ENCODE measurements at regions not wholly inside any gene's neighbourhood (a gene's known extent, or its start where the extent isn't known, plus 50 kb on each side); places are given as distances from the start of the nearest gene placed in this dataset.
"Not testable (repeated sequence)": the region's sequence is repeated elsewhere in the genome, so short reads cannot be mapped to it uniquely, and the experiment has no call there.

DNA sequence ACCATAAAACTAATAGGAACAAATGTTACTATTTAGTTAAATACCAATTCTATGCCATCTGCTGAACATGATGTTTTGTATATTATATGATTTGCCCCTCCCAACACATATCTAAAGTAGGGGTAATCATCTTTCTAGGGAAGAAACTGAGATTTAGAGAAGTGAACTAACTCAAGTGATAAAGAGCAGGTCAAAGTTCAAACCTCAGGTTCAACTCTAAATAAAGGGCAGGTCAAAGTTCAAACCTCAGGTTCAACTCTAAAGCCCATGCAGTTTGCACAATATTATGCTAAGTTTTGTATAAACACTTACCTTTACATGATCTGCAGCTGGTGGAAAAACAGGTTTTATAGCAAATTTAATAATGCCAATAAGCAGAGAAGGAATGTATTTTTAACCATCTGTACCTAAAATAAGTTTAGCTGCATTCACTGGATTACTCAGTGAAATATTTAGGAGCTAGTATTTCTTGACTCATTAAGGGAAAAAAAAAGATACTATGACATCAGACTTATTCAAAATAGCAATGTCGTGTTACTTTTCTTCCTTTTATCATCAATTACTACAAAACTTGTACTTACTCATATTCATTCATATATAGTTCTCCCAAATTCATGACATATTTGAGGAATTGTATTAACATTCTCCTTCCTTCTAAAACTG lies 1194.3 kb upstream of the CELF2 start:
- H3K27ac Mint-ChIP-seq (ENCODE audit: low read depth), result no peak overlapping the region
- H3K4me1 Mint-ChIP-seq, result no peaks in the 10 kb centered on the region
- H3K9me3 Mint-ChIP-seq, result peaks cover 6% of the 10 kb centered on the region
- ATAC-seq (replicated peaks; ENCODE audit: extremely low read depth, poor library complexity, severe bottlenecking) (no peak), DNase-seq (ENCODE audit: low spot score in 2 of 2) (no peak)
- H3K4me3 Mint-ChIP-seq, result no peak overlapping the region
- H3K27me3 Mint-ChIP-seq, result no peaks in the 10 kb centered on the region
- no peaks in the 10 kb centered on the region for H3K36me3 Mint-ChIP-seq (ENCODE audit: insufficient read depth)

DNA sequence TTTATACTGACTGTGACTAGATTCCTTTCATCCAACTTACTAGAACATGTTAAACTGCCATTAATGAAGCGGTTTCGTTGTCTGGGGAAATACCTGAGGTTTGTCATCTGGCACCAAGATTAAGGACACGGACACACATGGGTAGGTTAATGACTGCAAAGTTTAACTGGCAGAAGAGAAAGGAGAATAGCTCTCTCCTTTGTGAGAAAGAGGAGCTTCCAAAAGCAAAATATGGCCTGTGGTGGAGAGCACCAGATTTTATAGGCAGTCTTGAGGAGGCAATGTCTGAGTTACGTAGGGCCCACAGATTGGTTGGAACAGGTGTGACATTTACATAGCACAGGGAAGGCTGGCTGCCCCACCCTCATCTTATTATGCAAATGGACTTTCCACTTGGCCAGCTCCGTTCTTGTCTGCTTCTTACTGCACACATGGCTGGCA lies 1193.0 kb upstream of the CELF2 start:
- Mint-ChIP-seq H3K27ac (ENCODE audit: low read depth) (no peak overlapping the region), H3K27me3 (no peaks in the 10 kb centered on the region), H3K4me3 (no peak overlapping the region), H3K36me3 (ENCODE audit: insufficient read depth) (no peaks in the 10 kb centered on the region), H3K4me1 (no peaks in the 10 kb centered on the region), H3K9me3 (peaks cover 6% of the 10 kb centered on the region)
- ATAC-seq (replicated peaks; ENCODE audit: extremely low read depth, poor library complexity, severe bottlenecking) (no peak), DNase-seq (ENCODE audit: low spot score in 2 of 2) (no peak)

DNA sequence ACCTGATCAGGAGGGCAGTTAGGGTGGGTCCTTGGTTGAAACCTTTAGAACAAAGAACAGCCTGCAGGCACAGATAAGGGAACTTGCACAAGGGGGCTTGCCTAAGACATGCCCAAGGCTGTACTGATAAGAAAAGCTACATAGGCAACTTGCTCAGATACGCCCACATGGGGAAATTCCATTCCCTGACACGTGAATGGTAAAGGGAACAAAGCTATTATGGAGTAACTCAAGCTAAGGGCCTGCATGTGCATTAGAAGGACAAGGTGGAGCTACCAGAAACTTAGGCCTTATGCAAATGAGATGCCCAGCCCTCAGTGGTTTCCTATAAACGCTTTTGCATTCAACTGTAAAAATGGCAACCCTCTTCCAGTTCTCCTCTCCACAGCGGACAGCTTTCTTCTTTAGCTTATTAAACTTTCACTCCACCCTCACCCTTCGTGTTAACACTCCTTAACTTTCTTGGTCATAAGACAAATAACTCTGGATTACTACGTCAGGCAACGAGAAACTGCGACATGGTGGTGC lies 1192.1 kb upstream of the CELF2 start:
- Mint-ChIP-seq H3K27me3 (no peaks in the 10 kb centered on the region), H3K9me3 (peaks cover 6% of the 10 kb centered on the region), H3K36me3 (ENCODE audit: insufficient read depth) (no peaks in the 10 kb centered on the region), H3K4me3 (no peak overlapping the region), H3K4me1 (no peaks in the 10 kb centered on the region), H3K27ac (ENCODE audit: low read depth) (no peak overlapping the region)
- DNase-seq (ENCODE audit: low spot score in 2 of 2), result no peak
- ATAC-seq (replicated peaks; ENCODE audit: extremely low read depth, poor library complexity, severe bottlenecking), result no peak

DNA sequence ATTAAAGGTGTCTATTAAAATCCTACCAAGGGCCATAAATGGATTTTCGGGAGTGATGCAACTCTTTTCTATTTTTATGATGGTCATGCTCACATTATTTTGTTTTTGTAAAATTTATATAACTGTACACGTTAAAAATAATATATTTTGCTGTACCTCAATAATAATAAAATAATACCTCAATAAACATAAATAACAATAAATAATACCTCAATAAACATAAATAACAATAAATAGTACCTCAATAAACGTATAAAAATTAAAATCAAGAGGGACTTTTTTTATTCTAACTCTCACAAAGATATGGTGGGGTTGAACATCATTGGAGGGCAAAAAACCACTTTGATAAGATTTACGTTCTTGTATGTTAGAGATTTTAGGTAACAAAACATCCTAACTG lies 1189.6 kb upstream of the CELF2 start:
- Mint-ChIP-seq H3K4me3 (no peak overlapping the region), H3K27ac (ENCODE audit: low read depth) (no peak overlapping the region), H3K36me3 (ENCODE audit: insufficient read depth) (no peaks in the 10 kb centered on the region), H3K9me3 (peaks cover 6% of the 10 kb centered on the region), H3K4me1 (no peaks in the 10 kb centered on the region), H3K27me3 (no peaks in the 10 kb centered on the region)
- DNase-seq (ENCODE audit: low spot score in 2 of 2) (no peak), ATAC-seq (replicated peaks; ENCODE audit: extremely low read depth, poor library complexity, severe bottlenecking) (no peak)

DNA sequence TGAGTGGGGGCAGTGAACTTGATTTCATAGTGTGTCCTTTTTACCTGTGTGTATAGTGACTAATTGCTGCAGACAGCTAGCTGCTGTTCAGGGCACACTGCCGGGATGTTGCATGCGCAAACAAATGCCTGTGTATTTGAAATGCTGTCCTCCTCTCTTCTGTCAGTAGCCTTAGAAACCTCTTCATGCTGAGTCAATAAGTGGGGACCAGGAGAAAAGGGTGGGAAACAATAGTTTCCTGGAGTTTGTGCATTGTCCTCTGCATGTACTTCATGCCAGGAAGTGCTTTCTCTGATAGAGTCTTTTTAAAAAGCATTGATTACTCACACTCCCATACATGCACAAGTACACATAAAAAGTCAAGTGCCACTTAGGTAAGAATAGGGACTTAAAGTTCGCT lies 1183.7 kb upstream of the CELF2 start:
- DNase-seq (ENCODE audit: low spot score in 2 of 2), result no peak
- no peak for ATAC-seq (replicated peaks; ENCODE audit: extremely low read depth, poor library complexity, severe bottlenecking)
- Mint-ChIP-seq H3K9me3 (peaks cover 9% of the 10 kb centered on the region), H3K27me3 (no peaks in the 10 kb centered on the region), H3K4me1 (no peaks in the 10 kb centered on the region), H3K4me3 (no peak overlapping the region), H3K27ac (ENCODE audit: low read depth) (no peak overlapping the region), H3K36me3 (ENCODE audit: insufficient read depth) (no peaks in the 10 kb centered on the region)

DNA sequence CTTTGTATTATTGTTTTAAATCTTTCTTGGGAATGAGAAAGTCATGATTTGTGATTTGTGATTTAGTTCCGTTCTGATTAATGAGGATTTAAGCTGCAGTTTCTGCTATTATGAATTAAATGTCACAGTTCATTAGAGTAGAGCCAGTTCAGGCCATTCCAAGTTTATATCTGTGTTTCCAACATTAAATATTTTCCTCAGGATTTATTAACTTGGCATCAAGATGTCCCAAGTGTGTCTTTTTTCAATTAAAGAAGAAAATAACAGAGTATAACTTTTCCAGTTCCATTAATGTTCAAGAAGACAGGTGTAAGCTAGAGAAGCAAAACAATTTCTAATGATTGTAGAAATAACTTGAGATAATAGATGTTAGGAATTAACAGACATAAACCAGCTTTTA lies 1183.2 kb upstream of the CELF2 start:
- Mint-ChIP-seq H3K9me3 (peaks cover 13% of the 10 kb centered on the region), H3K27ac (ENCODE audit: low read depth) (no peak overlapping the region), H3K36me3 (ENCODE audit: insufficient read depth) (no peaks in the 10 kb centered on the region), H3K4me3 (no peak overlapping the region), H3K4me1 (no peaks in the 10 kb centered on the region), H3K27me3 (no peaks in the 10 kb centered on the region)
- no peak for DNase-seq (ENCODE audit: low spot score in 2 of 2)
- no peak for ATAC-seq (replicated peaks; ENCODE audit: extremely low read depth, poor library complexity, severe bottlenecking)

DNA sequence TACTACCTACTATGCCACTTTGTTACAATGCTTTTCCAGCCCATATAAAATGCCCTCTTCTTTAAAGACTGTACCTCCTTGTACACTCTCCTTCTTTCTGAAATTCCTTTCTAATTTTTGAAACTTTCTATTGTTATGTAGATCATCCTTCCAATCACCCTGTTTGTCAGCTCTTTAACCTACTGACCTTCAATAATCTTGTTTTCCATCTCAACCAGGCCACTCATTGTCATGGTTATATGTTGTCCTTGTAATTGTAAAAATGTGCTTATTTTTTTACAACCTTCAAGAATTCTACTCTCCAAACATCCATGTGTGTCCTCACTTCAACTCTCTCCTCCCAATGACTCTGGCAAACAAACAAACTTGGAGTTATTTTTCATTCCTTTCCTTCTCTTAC lies 1172.6 kb upstream of the CELF2 start:
- peaks cover 35% of the 10 kb centered on the region for H3K9me3 Mint-ChIP-seq

DNA sequence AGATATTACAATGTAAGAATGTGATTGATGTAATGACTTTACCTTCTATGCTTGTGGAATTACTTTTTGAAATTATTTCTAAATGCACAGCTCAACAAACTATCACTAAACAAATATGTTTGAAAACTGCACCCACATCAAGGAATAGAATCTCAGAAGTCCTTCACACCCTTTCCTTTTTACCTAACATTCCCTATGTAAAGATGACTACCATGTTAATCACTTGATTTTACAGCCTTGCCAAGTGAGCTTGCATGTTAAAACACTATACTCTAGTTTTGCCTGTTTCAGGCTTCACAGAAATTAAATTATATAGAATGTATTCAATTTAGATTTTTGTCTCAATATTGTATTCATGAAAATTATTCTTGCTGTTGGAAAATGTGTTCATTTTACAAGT lies 1169.4 kb upstream of the CELF2 start:
- Mint-ChIP-seq H3K36me3 (ENCODE audit: insufficient read depth) (no peaks in the 10 kb centered on the region), H3K4me1 (no peaks in the 10 kb centered on the region), H3K4me3 (no peak overlapping the region), H3K27me3 (no peaks in the 10 kb centered on the region), H3K27ac (ENCODE audit: low read depth) (no peak overlapping the region), H3K9me3 (peaks cover 41% of the 10 kb centered on the region)
- DNase-seq (ENCODE audit: low spot score in 2 of 2) (no peak), ATAC-seq (replicated peaks; ENCODE audit: extremely low read depth, poor library complexity, severe bottlenecking) (no peak)

More for the DNA sequence above, 1172.6 kb upstream of the CELF2 start:
- no peaks in the 10 kb centered on the region for H3K27me3 Mint-ChIP-seq
- DNase-seq (ENCODE audit: low spot score in 2 of 2), result no peak
- no peak overlapping the region for H3K27ac Mint-ChIP-seq (ENCODE audit: low read depth)
- H3K4me1 Mint-ChIP-seq, result no peaks in the 10 kb centered on the region
- ATAC-seq (replicated peaks; ENCODE audit: extremely low read depth, poor library complexity, severe bottlenecking), result no peak
- no peaks in the 10 kb centered on the region for H3K36me3 Mint-ChIP-seq (ENCODE audit: insufficient read depth)
- no peak overlapping the region for H3K4me3 Mint-ChIP-seq

DNA sequence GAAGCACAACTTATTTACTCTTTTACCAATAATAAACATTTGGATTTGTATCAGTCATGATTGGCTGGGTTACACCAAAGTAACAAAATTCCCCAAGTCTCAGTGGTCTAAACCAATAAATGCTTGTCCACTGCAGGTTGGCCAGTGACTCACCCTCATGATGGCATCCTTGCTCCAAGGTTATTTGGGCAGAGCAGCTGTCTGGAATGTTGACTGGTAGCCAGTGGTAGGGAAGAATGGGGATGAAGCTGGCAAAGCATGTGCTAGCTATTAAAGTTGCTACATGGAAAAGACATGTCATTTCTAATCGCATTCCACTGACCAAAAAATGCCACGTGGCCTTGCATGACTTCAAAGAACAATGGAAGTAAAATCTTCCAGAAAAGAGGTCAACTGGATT lies 1168.7 kb upstream of the CELF2 start:
- Mint-ChIP-seq H3K4me3 (no peak overlapping the region), H3K36me3 (ENCODE audit: insufficient read depth) (no peaks in the 10 kb centered on the region), H3K27me3 (no peaks in the 10 kb centered on the region), H3K27ac (ENCODE audit: low read depth) (no peak overlapping the region), H3K4me1 (no peaks in the 10 kb centered on the region), H3K9me3 (peaks cover 40% of the 10 kb centered on the region)
- DNase-seq (ENCODE audit: low spot score in 2 of 2) (no peak), ATAC-seq (replicated peaks; ENCODE audit: extremely low read depth, poor library complexity, severe bottlenecking) (no peak)

DNA sequence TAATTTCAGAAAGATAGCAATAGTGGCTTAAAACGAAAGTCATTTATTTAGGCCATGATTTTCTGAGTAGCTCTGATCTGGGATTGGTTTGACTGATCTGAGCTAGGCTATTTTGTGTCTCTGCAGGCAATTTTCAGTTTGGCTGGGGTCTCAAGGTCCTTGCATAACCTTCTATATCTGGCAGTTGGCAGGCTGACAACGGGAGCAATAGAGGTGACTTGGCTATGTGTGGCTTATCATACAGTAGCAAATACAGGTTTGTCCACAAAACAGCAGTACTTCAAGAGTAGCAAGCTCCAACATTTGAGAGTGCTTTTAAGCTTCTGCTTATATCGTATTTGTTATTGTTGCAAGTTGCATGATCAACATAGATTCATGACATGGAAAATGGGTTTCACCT lies 1167.3 kb upstream of the CELF2 start:
- DNase-seq (ENCODE audit: low spot score in 2 of 2), result no peak
- Mint-ChIP-seq H3K36me3 (ENCODE audit: insufficient read depth) (no peaks in the 10 kb centered on the region), H3K9me3 (peaks cover 25% of the 10 kb centered on the region), H3K4me1 (no peaks in the 10 kb centered on the region), H3K27me3 (no peaks in the 10 kb centered on the region), H3K27ac (ENCODE audit: low read depth) (no peak overlapping the region), H3K4me3 (no peak overlapping the region)
- no peak for ATAC-seq (replicated peaks; ENCODE audit: extremely low read depth, poor library complexity, severe bottlenecking)

DNA sequence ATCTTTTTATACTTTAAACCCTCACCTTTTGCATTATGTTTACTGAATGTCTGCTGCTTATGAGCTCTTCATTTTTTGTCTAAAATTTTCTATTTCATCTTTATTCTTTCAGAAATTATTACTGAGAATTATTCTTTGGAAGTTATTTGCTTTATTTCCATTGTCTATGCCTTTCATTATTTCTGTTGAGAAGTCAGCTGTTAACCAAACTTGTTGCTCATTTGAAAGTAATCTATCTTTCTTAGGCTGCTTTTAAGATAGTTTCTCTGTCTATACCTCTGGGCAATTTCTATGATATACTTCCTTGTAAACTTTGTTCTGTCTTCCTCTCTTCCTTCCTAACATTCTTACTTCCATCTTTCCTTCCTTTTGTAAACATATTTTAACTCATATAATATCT lies 1165.9 kb upstream of the CELF2 start:
- no peak for ATAC-seq (replicated peaks; ENCODE audit: extremely low read depth, poor library complexity, severe bottlenecking)
- Mint-ChIP-seq H3K4me3 (no peak overlapping the region), H3K27me3 (no peaks in the 10 kb centered on the region), H3K36me3 (ENCODE audit: insufficient read depth) (no peaks in the 10 kb centered on the region), H3K27ac (ENCODE audit: low read depth) (no peak overlapping the region), H3K4me1 (no peaks in the 10 kb centered on the region), H3K9me3 (peaks cover 19% of the 10 kb centered on the region)
- DNase-seq (ENCODE audit: low spot score in 2 of 2), result no peak

DNA sequence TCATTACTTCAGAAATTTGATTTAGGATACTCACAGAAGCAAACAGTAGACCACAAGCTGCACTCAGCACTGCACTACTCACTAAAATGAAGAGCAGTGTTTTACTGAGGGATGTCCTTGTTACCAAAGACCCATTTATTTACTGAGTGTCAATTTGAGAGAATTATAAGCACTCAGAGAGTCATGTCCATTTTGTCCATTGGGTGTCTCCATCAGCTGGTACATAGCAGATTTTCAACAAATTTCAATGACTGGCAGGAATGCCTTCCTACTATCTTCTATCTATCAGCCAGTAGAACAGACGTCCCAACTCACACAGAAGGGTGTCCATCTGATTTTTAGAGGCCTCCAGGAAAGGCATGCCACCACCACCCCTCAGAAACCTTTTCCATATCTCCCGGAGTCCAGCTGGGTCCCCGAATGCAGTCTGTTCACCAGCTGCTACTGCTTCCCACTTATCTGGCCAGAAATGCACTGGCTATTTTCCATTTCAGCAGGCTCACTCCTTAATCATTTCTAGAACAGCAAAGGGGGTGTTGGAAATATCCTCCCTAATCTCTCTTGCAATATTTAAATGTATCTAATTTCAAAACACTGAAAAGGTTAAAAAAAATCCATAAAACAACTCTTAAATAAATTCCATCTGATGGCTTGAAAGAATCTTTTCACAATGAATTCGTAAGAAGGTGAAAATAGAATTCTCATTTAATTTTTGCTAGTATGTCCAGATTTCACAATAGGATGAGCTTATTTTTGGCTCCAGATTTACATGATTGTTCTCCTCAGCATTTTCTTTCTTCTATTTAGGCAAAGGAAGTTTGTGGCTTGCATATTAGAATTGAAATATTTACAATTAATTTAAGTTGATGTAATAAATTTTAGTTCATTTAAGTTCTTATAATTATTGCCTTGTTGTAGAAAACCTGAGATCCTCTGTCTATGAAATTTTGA lies 1164.0 kb upstream of the CELF2 start:
- H3K9me3 Mint-ChIP-seq, result peaks cover 19% of the 10 kb centered on the region
- H3K4me1 Mint-ChIP-seq, result no peaks in the 10 kb centered on the region
- no peaks in the 10 kb centered on the region for H3K27me3 Mint-ChIP-seq
- no peak for ATAC-seq (replicated peaks; ENCODE audit: extremely low read depth, poor library complexity, severe bottlenecking)
- H3K27ac Mint-ChIP-seq (ENCODE audit: low read depth), result no peak overlapping the region
- no peak overlapping the region for H3K4me3 Mint-ChIP-seq
- H3K36me3 Mint-ChIP-seq (ENCODE audit: insufficient read depth), result no peaks in the 10 kb centered on the region
- no peak for DNase-seq (ENCODE audit: low spot score in 2 of 2)

DNA sequence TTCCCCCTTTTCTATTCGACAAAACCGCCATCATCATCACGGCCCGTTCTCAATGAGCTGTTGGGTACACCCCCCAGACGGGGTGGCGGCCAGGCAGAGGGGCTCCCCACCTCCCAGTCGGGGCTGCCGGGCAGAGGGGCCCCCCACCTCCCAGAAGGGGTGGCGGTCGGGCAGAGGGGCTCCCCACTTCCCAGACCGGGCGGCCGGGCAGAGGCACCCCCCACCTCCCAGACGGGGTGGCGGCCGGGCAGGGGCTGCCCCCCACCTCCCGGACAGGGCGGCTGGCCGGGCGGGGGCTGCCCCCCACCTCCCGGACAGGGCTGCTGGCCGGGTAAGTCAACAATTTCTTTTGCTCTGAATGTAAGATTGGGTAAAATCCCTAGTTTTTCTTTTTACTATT lies 1162.2 kb upstream of the CELF2 start:
- not testable (repeated sequence) for H3K36me3 Mint-ChIP-seq (ENCODE audit: insufficient read depth); H3K4me1 Mint-ChIP-seq; H3K27ac Mint-ChIP-seq (ENCODE audit: low read depth); DNase-seq (ENCODE audit: low spot score in 2 of 2); ATAC-seq (replicated peaks; ENCODE audit: extremely low read depth, poor library complexity, severe bottlenecking); H3K4me3 Mint-ChIP-seq; H3K27me3 Mint-ChIP-seq
- H3K9me3 Mint-ChIP-seq, result peaks cover 19% of the 10 kb centered on the region
